HepG2 (cell line): ENCODE measurements at regions not wholly inside any gene's neighbourhood (a gene's known extent, or its start where the extent isn't known, plus 50 kb on each side); places are given as distances from the start of the nearest gene placed in this dataset.

Source experiments
- ATAC-seq: fragments of 200-7000 bp; cut with Tn5 transposase; 3 replicates; pipeline ENCODE4 v1.9.1; 2020; ENCODE audit warnings: mild to moderate bottlenecking, moderate library complexity
- BruUV-seq: library from RNA; stranded (reverse); fragments of 400-500 nt; replicated peaks from 2 replicates; lab custom pipeline; 2021; lab: Mats Ljungman, UMichigan
- CTCF ChIA-PET: fragments of 300-600 bp; formaldehyde crosslinking; extraction: SDS; loops from one replicate; lab custom pipeline; 2021; ENCODE audit warnings: low total read pairs, inconsistent platforms, low intra/inter-chr PET ratio; lab: Yijun Ruan, JAX
- POLR2A ChIA-PET: fragments of 350-600 bp; sonication (Branson Sonifier 250); formaldehyde crosslinking; loops from one replicate; lab custom pipeline; 2020; ENCODE audit warnings: antibody characterized with exemption, inconsistent platforms; lab: Yijun Ruan, JAX
- DNase-seq: peaks from one replicate; pipeline ENCODE4 v3.0.0-alpha.2; 2015; ENCODE audit warnings: low spot score
- FAIRE-seq: peaks from 3 replicates; lab custom pipeline; 2011; peaks lifted over from hg19 to GRCh38; lab: Jason Lieb, UNC
- H2AFZ ChIP-seq: one replicate; pipeline ENCODE4 v1.6.1; 2011; ENCODE audit warnings: low read length, inconsistent platforms
- H3K27ac ChIP-seq: fragments of 300-600 bp; 3 replicates; pipeline ENCODE4 v1.8.0; 2011; ENCODE audit warnings: mixed run types, mild to moderate bottlenecking, mixed read lengths, low read length, inconsistent platforms; ENCODE audit not compliant: insufficient read depth; ENCODE audit errors: extremely low read length
- H3K27me3 ChIP-seq, 2 experiments: fragments of 200-600 bp in 1 of 2; 2 replicates in 1 of 2; 3 replicates in 1 of 2; pipeline versions ENCODE4 v1.6.0 to v1.8.0; 2011; ENCODE audit warnings: low read length in 2 of 2, mild to moderate bottlenecking in 2 of 2, moderate library complexity in 2 of 2, inconsistent platforms in 1 of 2; ENCODE audit not compliant: insufficient read depth in 2 of 2, control insufficient read depth in 1 of 2
- H3K36me3 ChIP-seq, 2 experiments: fragments of 200-600 bp in 1 of 2; replicated peaks in 1 of 2; 2 replicates in 1 of 2; 3 replicates in 1 of 2; pipeline versions ENCODE4 v1.5.1 to v1.8.0; 2011; ENCODE audit warnings: low read length in 2 of 2, inconsistent platforms in 1 of 2; ENCODE audit not compliant: insufficient read depth in 2 of 2, control insufficient read depth in 1 of 2
- H3K4me1 ChIP-seq: 2 replicates; pipeline ENCODE4 v1.5.1; 2012; ENCODE audit warnings: low read length, inconsistent platforms; ENCODE audit not compliant: insufficient read depth
- H3K4me2 ChIP-seq: 2 replicates; pipeline ENCODE4 v1.6.0; 2011; ENCODE audit warnings: low read depth, low read length, inconsistent platforms
- H3K4me3 ChIP-seq, 3 experiments: fragments of 200-600 bp in 1 of 3; sonication (generic), shearing (Covaris generic) in 1 of 3; replicated peaks in 1 of 3; 2 replicates each; pipeline ENCODE4 v1.5.1; 2011 to 2016; ENCODE audit warnings: low read length in 3 of 3, inconsistent platforms in 2 of 3, low read depth in 2 of 3, mild to moderate bottlenecking in 2 of 3, control low read depth in 1 of 3, mixed read lengths in 1 of 3; ENCODE audit not compliant: insufficient read depth in 1 of 3
- H3K79me2 ChIP-seq: one replicate; pipeline ENCODE4 v1.6.1; 2011; ENCODE audit warnings: low read length, inconsistent platforms; ENCODE audit not compliant: insufficient read depth
- H3K9ac ChIP-seq: 2 replicates; pipeline ENCODE4 v1.6.0; 2011; ENCODE audit warnings: mild to moderate bottlenecking, low read depth, low read length, inconsistent platforms; ENCODE audit not compliant: insufficient read depth
- H3K9me3 ChIP-seq: 2 replicates; pipeline ENCODE4 v1.5.1; 2012; ENCODE audit warnings: mild to moderate bottlenecking, low read length
- H4K20me1 ChIP-seq: 2 replicates; pipeline ENCODE4 v1.6.0; 2011; ENCODE audit warnings: inconsistent platforms, mild to moderate bottlenecking, low read length, moderate library complexity; ENCODE audit not compliant: insufficient read depth
- CREM ChIP-seq, 2 experiments: sonication (generic) in 1 of 2; formaldehyde crosslinking in 1 of 2; IDR thresholded peaks; 2 replicates each; pipeline versions ENCODE4 v1.4.0 to v1.6.1; 2016 to 2020; ENCODE audit warnings: antibody characterized with exemption in 1 of 2, mild to moderate bottlenecking in 1 of 2, missing genetic modification reagents in 1 of 2
- GTF2F1 ChIP-seq: fragments of 150-350 bp; IDR thresholded peaks from 2 replicates; pipeline ENCODE4 v1.6.1; 2014; ENCODE audit warnings: low read length
- GTF3A ChIP-seq: sonication (generic); formaldehyde crosslinking; conservative IDR thresholded peaks from 2 replicates; pipeline ENCODE4 v1.4.0; 2020; ENCODE audit warnings: mild to moderate bottlenecking, missing genetic modification reagents
- KLF12 ChIP-seq: sonication (generic); formaldehyde crosslinking; IDR thresholded peaks from 2 replicates; pipeline ENCODE4 v1.4.0; 2020; ENCODE audit warnings: missing genetic modification reagents, borderline replicate concordance
- MED1 ChIP-seq: sonication (generic); formaldehyde crosslinking; IDR thresholded peaks from 2 replicates; pipeline ENCODE4 v1.4.0; 2020; ENCODE audit warnings: missing genetic modification reagents
- MTA3 ChIP-seq: sonication (generic); formaldehyde crosslinking; IDR thresholded peaks from 2 replicates; pipeline ENCODE4 v1.4.0; 2020; ENCODE audit warnings: missing genetic modification reagents
- RARA ChIP-seq: IDR thresholded peaks from 2 replicates; pipeline ENCODE4 v1.6.1; 2016; ENCODE audit warnings: missing genetic modification reagents, missing compliant biosample characterization
- SOX6 ChIP-seq, 2 experiments: fragments of 450-650 bp in 1 of 2; sonication (generic) in 1 of 2; formaldehyde crosslinking in 1 of 2; IDR thresholded peaks; 2 replicates each; pipeline versions ENCODE4 v1.4.0 to v1.6.1; 2017 to 2020; ENCODE audit warnings: antibody characterized with exemption in 1 of 2, mild to moderate bottlenecking in 1 of 2, missing genetic modification reagents in 1 of 2
- SRF ChIP-seq: IDR thresholded peaks from 2 replicates; pipeline ENCODE4 v1.6.1; 2011; ENCODE audit warnings: mild to moderate bottlenecking, low read depth, low read length, moderate library complexity
- TCF7L2 ChIP-seq: IDR thresholded peaks from 2 replicates; pipeline ENCODE4 v1.6.1; 2011; ENCODE audit warnings: mild to moderate bottlenecking, low read depth, low read length, moderate library complexity
- ZBTB1 ChIP-seq: sonication (generic); formaldehyde crosslinking; IDR thresholded peaks from 2 replicates; pipeline ENCODE4 v1.4.0; 2020; ENCODE audit warnings: missing genetic modification reagents, borderline replicate concordance
- ZFP82 ChIP-seq: sonication (generic); formaldehyde crosslinking; IDR thresholded peaks from 2 replicates; pipeline ENCODE4 v1.5.1; 2020; ENCODE audit warnings: mild to moderate bottlenecking, missing genetic modification reagents, borderline replicate concordance
- WGBS: methylation state at CpG from one replicate; pipeline ENCODE4 v1.1.6; 2017; ENCODE audit warnings: low lambda C conversion rate; 5-methylcytosine and 5-hydroxymethylcytosine counted together
- in situ Hi-C: cut with HindIII; loops from 2 replicates; pipeline ENCODE4 v1.10.0; 2017; ENCODE audit warnings: low pct_unique_long_range_greater_than_20kb; ENCODE audit not compliant: extremely low pct_ligation_motif_present
- intact Hi-C: fragments of 100-400 bp; cut with micrococcal nuclease; formaldehyde crosslinking; loops from one replicate; pipeline ENCODE4 v1.10.0; 2022; ENCODE audit not compliant: unreplicated experiment
- TF ChIP-seq, protein P1 (sequence below): sonication (generic); formaldehyde crosslinking; IDR thresholded peaks from 2 replicates; pipeline ENCODE4 v1.4.0; 2020; ENCODE audit warnings: missing genetic modification reagents

DNA sequence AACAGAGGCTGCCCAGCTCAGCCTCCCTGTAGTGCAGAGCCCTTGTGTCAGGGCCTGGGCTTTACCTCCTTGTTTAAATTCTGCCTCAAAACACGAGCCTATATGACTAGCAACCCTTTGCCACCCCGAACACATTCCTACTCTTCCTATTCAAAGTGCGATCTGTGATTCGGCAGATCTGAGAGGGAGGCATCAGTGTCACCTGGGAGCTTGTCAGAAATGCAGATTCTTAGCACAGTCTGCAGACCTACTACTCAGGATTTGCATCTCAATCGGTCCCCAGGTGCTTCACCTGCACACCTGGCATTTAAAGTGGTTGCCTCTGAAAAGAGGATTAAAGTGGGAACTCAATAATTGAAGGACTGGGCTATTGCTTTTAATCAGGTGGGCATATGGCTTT lies 273.2 kb upstream of the TOPAZ1 start:
- POLR2A ChIA-PET = no interaction called here
- no peak overlapping the region for H3K9ac ChIP-seq
- H3K27ac ChIP-seq = no peak overlapping the region
- TF ChIP-seq MED1 (no peak), ZFP82 (CRISPR knock-in tag) (no peak), GTF3A (CRISPR knock-in tag) (no peak), KLF12 (CRISPR knock-in tag) (no peak), TCF7L2 (no peak), SOX6 (IDR thresholded peaks at IDR 0.05) (no peak), SOX6 (CRISPR knock-in tag; IDR thresholded peaks at IDR 0.05) (no peak), MTA3 (CRISPR knock-in tag) (no peak), ZBTB1 (CRISPR knock-in tag) (no peak), RARA (no peak), CREM (IDR thresholded peaks at IDR 0.05) (no peak), CREM (CRISPR knock-in tag; IDR thresholded peaks at IDR 0.05) (no peak), GTF2F1 (no peak), SRF (no peak)
- TF ChIP-seq, protein P1, sequence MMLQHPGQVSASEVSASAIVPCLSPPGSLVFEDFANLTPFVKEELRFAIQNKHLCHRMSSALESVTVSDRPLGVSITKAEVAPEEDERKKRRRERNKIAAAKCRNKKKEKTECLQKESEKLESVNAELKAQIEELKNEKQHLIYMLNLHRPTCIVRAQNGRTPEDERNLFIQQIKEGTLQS (CRISPR knock-in tag) = no peak
- no peak overlapping the region for H3K4me2 ChIP-seq
- BruUV-seq = no TSS peak
- H3K79me2 ChIP-seq = no peaks in the 10 kb centered on the region
- no peak overlapping the region for H2AFZ ChIP-seq
- intact Hi-C loops (no loop called here), in situ Hi-C loops (no loop called here)
- no peaks in the 10 kb centered on the region for H3K4me1 ChIP-seq
- no peak overlapping the region for H3K4me3 ChIP-seq
- FAIRE-seq = no peak
- DNase-seq = no peak
- CTCF ChIA-PET = no interaction called here
- no peaks in the 10 kb centered on the region; a peak in 3 of 5 replicates for H3K27me3 ChIP-seq
- H3K9me3 ChIP-seq = no peaks in the 10 kb centered on the region
- WGBS = 25% methylated on average over 5 of the region's 5 CpGs
- no peaks in the 10 kb centered on the region for H4K20me1 ChIP-seq
- no peak for ATAC-seq
- H3K36me3 ChIP-seq = no peaks in the 10 kb centered on the region
